Amniotic stem cell (primary cell): ENCODE measurements at regions not wholly inside any gene's neighbourhood (a gene's known extent, or its start where the extent isn't known, plus 50 kb on each side); places are given as distances from the start of the nearest gene placed in this dataset.

Experiments used
- DNase-seq: peaks from one replicate; lab custom pipeline; 2025; lab: John Stamatoyannopoulos, UW

GRCh38 chr13:90070362-90070761, 1277.1 kb upstream of the MIR17HG start:
- DNase-seq: no peak

- no peak for DNase-seq
Measured at GRCh38 chr13:90070837-90071525, 1276.5 kb upstream of the MIR17HG start.

- DNase-seq: no peak
Measured at GRCh38 chr13:90084684-90085290, 1262.7 kb upstream of the MIR17HG start.

GRCh38 chr13:90089051-90089450, 1258.4 kb upstream of the MIR17HG start:
- no peak for DNase-seq

- no peak for DNase-seq
Measured at GRCh38 chr13:90091611-90092010, 1255.9 kb upstream of the MIR17HG start.

- no peak for DNase-seq
Measured at GRCh38 chr13:90094357-90094756, 1253.1 kb upstream of the MIR17HG start.

GRCh38 chr13:90098577-90098976, 1248.9 kb upstream of the MIR17HG start:
- DNase-seq: no peak

GRCh38 chr13:90099847-90100246, 1247.6 kb upstream of the MIR17HG start:
- no peak for DNase-seq

GRCh38 chr13:90103099-90103784, 1244.2 kb upstream of the MIR17HG start:
- no peak for DNase-seq

GRCh38 chr13:90104764-90105163, 1242.7 kb upstream of the MIR17HG start:
- no peak for DNase-seq

GRCh38 chr13:90105276-90105675, 1242.2 kb upstream of the MIR17HG start:
- DNase-seq: no peak

GRCh38 chr13:90105849-90106496, 1241.5 kb upstream of the MIR17HG start:
- no peak for DNase-seq

GRCh38 chr13:90107661-90108060, 1239.8 kb upstream of the MIR17HG start:
- no peak for DNase-seq

- DNase-seq: no peak
Measured at GRCh38 chr13:90108547-90108946, 1238.9 kb upstream of the MIR17HG start.

- DNase-seq: no peak
Measured at GRCh38 chr13:90116121-90116520, 1231.4 kb upstream of the MIR17HG start.

GRCh38 chr13:90118467-90119071, 1228.9 kb upstream of the MIR17HG start:
- no peak for DNase-seq

- DNase-seq: no peak
Measured at GRCh38 chr13:90120026-90120425, 1227.5 kb upstream of the MIR17HG start.

- no peak for DNase-seq
Measured at GRCh38 chr13:90121784-90122183, 1225.7 kb upstream of the MIR17HG start.

GRCh38 chr13:90122531-90122930, 1225.0 kb upstream of the MIR17HG start:
- no peak for DNase-seq

GRCh38 chr13:90135558-90135957, 1211.9 kb upstream of the MIR17HG start:
- DNase-seq: no peak

GRCh38 chr13:90142251-90142650, 1205.2 kb upstream of the MIR17HG start:
- DNase-seq: no peak

- no peak for DNase-seq
Measured at GRCh38 chr13:90154311-90154960, 1193.1 kb upstream of the MIR17HG start.
